ENCODE measurements at regions not wholly inside any gene's neighbourhood (a gene's known extent, or its start where the extent isn't known, plus 50 kb on each side); places are given as distances from the start of the nearest gene placed in this dataset.

- DNase-seq (ENCODE audit: low read depth): no peak
Observed at GRCh38 chr5:34505731-34506130, 150.4 kb upstream of the RAI14 start.

DNA sequence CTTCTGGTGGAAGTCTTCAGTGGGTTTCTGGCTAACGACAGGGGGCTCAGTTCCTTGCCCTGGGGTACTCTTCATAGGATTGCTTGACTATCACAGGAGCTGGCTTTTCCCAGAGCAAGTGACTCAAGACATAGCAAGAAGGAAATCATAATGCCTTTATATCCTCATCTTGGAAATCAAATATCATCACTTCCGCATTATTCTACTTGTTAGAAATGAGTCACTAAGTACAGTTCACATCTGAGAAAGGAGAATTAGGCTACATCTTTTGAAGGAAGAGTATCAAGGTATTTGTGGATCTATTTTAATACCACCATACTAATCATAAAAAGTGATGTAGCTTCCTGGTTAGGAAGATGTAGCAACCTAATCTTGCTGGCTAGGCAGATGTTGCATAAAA, 148.2 kb upstream of the RAI14 start:
- no peak for DNase-seq (ENCODE audit: low read depth)

- DNase-seq (ENCODE audit: low read depth): no peak
Observed at GRCh38 chr5:34509392-34509791, 146.7 kb upstream of the RAI14 start.

- peak; percentile 59 for DNase-seq (ENCODE audit: low read depth)
Observed at GRCh38 chr5:34510002-34510401, 146.1 kb upstream of the RAI14 start.

- no peak for DNase-seq (ENCODE audit: low read depth)
Observed at GRCh38 chr5:34511063-34511462, 145.1 kb upstream of the RAI14 start.

- DNase-seq (ENCODE audit: low read depth): no peak
Observed at GRCh38 chr5:34511481-34511880, 144.6 kb upstream of the RAI14 start.

- DNase-seq (ENCODE audit: low read depth): no peak
Observed at GRCh38 chr5:34511915-34512314, 144.2 kb upstream of the RAI14 start.

GRCh38 chr5:34516166-34516565, 140.0 kb upstream of the RAI14 start:
- no peak for DNase-seq (ENCODE audit: low read depth)

DNA sequence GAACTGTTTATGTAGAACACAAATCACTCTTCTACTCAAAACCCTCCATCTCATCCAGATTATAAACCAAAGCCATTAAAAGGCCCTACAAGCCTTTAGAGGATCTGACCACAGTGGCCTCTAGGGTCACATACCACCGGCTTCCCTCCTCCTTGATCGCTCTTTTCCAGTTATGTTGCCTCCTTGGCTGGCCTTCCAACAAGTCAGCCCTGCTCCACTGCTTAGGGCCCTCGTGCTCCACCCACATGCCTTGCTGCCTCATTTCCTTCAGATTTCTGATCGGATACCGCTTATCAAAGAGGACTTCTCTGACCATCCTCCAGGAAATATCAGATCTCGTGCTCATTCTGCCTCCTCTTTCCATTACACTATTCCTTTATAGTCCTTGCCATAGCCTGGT, 139.4 kb upstream of the RAI14 start:
- DNase-seq (ENCODE audit: low read depth): peak; percentile 57

GRCh38 chr5:34517249-34517648, 138.9 kb upstream of the RAI14 start:
- DNase-seq (ENCODE audit: low read depth): peak; percentile 84

DNA sequence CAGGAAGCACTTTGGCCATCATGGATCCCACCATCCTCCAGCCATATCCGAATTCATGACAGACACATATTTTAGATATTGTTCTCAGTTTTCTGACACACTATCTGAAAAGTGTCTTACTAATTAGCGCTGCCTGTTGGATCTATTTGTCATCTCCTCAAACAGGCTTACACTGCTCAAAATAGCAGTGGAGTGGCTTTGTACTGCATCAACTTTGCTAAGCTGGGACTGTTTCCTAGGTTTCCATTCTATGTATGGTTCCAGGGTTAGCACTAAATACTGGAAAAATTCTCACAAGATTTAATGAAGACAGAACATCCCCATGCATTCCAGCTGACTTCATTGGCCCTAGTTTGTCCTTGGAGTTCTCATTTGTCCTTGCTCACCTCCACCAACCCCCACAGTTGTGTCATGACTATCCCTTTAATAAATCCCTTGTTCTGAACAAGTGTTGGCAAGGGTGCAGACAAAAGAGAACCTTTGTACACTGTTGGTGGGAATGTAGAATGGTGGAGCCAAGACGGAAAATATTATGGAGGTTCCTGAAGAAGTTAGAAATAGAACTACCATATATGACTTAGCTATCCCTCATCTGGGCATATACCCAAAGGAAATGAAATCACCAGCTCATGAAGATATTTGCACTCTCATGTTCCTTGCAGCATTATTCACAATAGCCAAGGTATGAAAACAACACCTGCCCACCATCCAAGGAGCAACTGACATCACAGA, 136.5 kb upstream of the RAI14 start:
- DNase-seq (ENCODE audit: low read depth): peak; percentile 69

DNA sequence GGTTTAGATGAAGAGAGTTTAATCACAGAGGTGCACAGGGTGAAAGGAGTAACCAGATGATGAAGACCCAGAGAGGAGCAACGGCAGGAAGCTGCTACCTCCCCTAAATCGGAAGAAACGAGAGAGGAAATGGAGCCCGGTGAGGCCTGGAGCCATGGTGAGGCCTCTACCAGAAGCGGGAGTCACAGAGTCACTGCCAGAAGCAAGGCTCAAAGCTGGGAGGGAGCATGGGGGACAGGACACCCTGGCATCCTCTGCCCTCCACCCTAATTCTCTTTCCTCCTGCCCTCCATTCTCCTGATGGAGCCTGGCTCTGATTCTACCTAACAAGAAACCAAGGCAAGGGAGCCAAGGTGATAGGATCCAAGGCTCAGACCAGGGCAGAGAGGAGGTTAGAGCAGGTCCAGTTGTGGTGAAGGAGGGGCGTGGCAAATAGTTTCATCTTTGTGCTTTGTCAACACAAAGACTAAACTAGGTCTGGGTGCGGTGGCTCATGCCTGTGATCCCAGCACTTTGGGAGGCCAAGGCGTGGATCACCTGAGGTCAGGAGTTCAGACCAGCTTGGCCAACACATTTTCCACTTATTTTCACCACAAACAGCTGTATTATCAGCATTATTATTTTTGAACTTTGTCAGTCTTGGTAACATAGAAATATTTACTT, 134.4 kb upstream of the RAI14 start:
- DNase-seq (ENCODE audit: low read depth): no peak

DNA sequence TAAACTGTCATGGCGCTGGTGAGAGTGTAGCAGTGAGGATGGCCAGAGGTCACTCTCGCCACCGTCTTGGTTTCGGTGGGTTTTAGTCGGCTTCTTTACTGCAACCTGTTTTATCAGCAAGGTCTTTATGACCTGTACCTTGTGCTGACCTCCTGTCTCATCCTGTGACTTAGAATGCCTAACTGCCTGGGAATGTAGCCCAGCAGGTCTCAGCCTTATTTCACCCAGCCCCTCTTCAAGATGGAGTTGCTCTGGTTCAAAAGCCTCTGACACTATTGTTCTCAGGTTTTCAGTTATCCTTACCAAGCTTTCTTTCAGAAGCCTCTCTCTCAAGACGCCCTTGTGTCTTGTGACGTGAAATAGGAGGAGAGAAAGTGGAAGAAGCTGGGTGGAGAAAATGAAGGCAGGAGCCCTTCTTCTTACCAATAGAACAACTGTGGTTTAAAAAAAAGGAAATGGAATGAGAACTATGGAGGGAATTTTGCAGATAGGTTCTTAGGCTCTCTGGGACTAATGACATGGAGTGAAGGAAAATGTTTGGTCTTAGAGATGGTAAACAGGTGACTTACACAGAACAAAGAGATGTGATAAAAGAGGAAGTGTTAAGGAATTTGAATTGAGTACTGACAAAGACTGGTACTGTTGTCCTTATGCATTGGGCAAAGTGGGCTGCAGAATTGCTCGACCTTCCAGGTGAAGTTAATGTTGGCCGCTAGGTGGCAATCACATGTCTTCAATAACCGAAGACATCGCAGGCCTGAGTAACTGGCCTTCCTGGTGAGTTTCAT, 133.3 kb upstream of the RAI14 start:
- DNase-seq (ENCODE audit: low read depth): peak; percentile 90

DNA sequence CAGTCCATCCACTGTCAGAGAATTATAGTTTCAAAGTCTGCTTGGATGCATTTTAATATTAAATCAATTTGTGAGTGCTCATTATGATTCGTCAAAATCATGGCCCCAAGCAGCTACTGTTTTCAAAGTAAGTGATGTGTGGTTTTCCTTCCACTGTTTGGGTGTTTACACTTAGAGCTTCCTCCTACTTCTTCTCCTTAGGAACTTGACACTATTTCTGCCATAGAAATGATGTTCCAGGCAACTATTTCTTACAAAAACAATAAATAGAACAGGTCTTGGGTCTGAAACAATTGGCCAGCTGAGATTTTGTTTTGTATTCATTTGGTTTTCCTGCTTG, 132.8 kb upstream of the RAI14 start:
- no peak for DNase-seq (ENCODE audit: low read depth)

DNA sequence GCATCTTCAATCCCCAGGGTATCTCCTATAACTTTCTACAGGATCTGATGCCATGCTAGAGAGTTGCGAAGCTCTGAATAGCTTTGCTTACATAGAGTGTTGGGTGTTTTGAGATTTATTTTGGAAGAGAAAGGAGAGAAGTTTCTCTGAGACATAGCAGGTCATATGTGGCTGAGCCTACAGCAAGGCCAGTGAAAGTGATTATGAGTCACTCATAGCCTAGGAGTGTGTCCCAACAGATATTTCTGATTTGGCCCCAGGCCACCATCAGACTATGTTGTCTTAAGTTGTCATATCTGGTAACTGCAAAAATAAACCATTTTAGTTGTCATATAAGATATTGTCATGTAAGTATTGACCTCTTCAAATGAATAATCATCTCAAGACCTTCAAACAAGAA, 132.0 kb upstream of the RAI14 start:
- peak; percentile 91 for DNase-seq (ENCODE audit: low read depth)

- no peak for DNase-seq (ENCODE audit: low read depth)
Observed at GRCh38 chr5:34525761-34526160, 130.4 kb upstream of the RAI14 start.

- DNase-seq (ENCODE audit: low read depth): no peak
Observed at GRCh38 chr5:34526682-34527305, 129.3 kb upstream of the RAI14 start.

DNA sequence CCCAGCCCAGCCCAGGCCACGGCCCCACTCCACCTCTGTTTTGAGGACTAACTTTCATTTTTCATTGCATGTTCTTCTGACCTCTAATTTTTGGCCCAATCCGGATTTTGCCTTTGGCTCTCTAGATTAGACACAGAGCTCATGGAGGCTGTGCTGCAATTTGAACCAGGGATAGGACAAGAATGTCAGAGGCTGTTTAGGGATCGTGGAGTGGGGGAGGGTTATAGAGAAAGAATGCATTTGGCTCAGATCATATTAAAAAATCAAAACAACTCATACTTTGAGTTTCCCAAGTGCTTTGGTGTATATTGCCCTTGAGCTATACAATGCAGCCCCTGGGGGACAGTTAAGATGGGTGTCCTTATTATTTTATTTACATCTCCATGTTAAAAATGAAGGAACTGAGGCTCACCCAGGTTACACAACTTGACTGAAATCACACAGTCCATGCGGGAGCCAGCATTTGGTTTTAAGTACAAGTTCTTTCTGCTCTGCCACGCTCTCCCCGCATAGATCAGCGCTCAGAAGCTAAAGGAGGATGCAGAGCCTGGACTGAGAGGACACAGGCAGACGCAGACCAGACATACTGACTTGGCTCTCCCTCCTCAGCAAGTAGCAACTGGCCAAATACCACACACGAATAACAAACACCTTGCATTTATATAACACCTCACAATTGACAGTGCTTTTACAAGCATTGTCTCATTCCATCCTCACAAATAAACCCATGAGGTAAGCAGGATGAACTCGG, 126.4 kb upstream of the RAI14 start:
- peak; percentile 51 for DNase-seq (ENCODE audit: low read depth)

GRCh38 chr5:34530637-34531036, 125.5 kb upstream of the RAI14 start:
- DNase-seq (ENCODE audit: low read depth): no peak

DNA sequence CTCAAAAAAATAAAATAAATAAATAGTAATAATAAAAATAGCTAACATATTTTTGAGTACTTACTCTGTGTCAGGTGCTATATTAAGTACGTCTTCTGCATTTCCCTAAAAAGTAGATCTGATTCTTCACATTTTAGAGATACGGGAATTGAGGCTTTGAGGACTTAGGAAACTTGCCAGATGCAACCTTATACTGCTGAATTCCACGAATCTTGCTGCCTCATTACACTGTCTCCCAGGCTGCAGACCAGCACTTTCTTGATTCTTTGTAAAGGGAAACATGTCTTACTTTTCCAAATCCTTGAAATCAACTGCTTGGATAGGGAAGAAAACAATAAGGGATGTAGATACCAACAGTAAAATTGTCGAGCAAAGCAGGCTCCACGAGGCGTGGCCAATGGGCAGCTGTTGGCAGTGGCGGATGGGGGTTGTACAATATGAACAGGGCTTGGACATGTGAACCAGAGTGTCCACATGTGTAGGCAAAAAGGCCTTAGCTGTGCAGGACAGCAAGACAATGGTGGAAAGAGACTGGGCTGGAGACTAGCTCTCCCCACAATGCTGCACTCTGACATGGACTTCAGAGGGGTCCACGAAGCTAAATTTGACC, 124.3 kb upstream of the RAI14 start:
- peak; percentile 74 for DNase-seq (ENCODE audit: low read depth)
